Tibial nerve (tissue), 4 donors: ENCODE measurements at regions not wholly inside any gene's neighbourhood (a gene's known extent, or its start where the extent isn't known, plus 50 kb on each side); places are given as distances from the start of the nearest gene placed in this dataset.

Experiments used
- DNase-seq, 2 donors: peaks; one replicate each; pipeline ENCODE4 v3.0.0-alpha.2; 2019; ENCODE audit warnings: low spot score in 2 of 2
- H3K27ac ChIP-seq, 4 donors: fragments of 200-600 bp; sonication (generic) in 3 of 4; one replicate each; pipeline ENCODE4 v1.5.1; 2017 to 2019; ENCODE audit warnings: mild to moderate bottlenecking in 1 of 4
- H3K27me3 ChIP-seq, 2 donors: fragments of 200-600 bp; sonication (generic) in 1 of 2; one replicate each; pipeline versions ENCODE4 v1.5.1 to v1.6.0; 2017 to 2019
- H3K36me3 ChIP-seq, 3 donors: fragments of 200-600 bp; sonication (generic); one replicate each; pipeline ENCODE4 v1.5.1; 2018 to 2019
- H3K4me1 ChIP-seq, 4 donors: fragments of 200-600 bp; sonication (generic) in 3 of 4; one replicate each; pipeline ENCODE4 v1.5.1; 2017 to 2019
- H3K4me3 ChIP-seq, 4 donors: fragments of 200-600 bp; sonication (generic) in 3 of 4; one replicate each; pipeline ENCODE4 v1.5.1; 2017 to 2019; ENCODE audit warnings: mild to moderate bottlenecking in 1 of 4, moderate library complexity in 1 of 4
- H3K9me3 ChIP-seq, 4 donors: fragments of 200-600 bp; sonication (generic) in 3 of 4; one replicate each; pipeline ENCODE4 v1.5.1; 2017 to 2019
- CTCF ChIP-seq, 5 experiments: fragments of 200-600 bp in 3 of 5; fragments of 450-650 bp in 2 of 5; sonication (generic) in 3 of 5; IDR thresholded peaks; one replicate each; pipeline ENCODE4 v1.5.1; 2016 to 2019; ENCODE audit warnings: antibody characterized with exemption in 5 of 5, mild to moderate bottlenecking in 3 of 5, moderate library complexity in 2 of 5
- EP300 ChIP-seq, 2 donors: sonication (generic); formaldehyde crosslinking; IDR thresholded peaks; one replicate each; pipeline ENCODE4 v1.6.1; 2017; ENCODE audit warnings: antibody characterized with exemption in 2 of 2, mild to moderate bottlenecking in 1 of 2
- POLR2A ChIP-seq, 2 donors: fragments of 450-650 bp; IDR thresholded peaks; one replicate each; pipeline ENCODE4 v1.6.1; 2017; ENCODE audit warnings: antibody characterized with exemption in 2 of 2, mild to moderate bottlenecking in 2 of 2, moderate library complexity in 2 of 2
- WGBS, 2 donors: methylation state at CpG; one replicate each; pipeline ENCODE4 v1.1.5; 2018; 5-methylcytosine and 5-hydroxymethylcytosine counted together

- no peak for TF ChIP-seq CTCF (IDR thresholded peaks at IDR 0.05)
- no peak for TF ChIP-seq POLR2A (IDR thresholded peaks at IDR 0.05)
- TF ChIP-seq EP300 (IDR thresholded peaks at IDR 0.05): no peak
- Histone ChIP-seq H3K9me3 (peaks cover 0 to 6% (median 0%) of the 10 kb centered on the region in 4 donors), H3K4me1 (no peaks in the 10 kb centered on the region), H3K36me3 (no peaks in the 10 kb centered on the region), H3K27ac (no peak overlapping the region), H3K4me3 (no peak overlapping the region), H3K27me3 (no peaks in the 10 kb centered on the region)
- no peak for DNase-seq
- WGBS, 2 donors: 84 to 89% methylated on average over 3 of the region's 3 CpGs
Observed at GRCh38 chr1:229786974-229787610, 161.0 kb downstream of the URB2 start.

GRCh38 chr1:229788004-229788403, 162.0 kb downstream of the URB2 start:
- H3K27ac ChIP-seq: no peak overlapping the region
- peaks cover 0 to 6% (median 0%) of the 10 kb centered on the region in 4 donors for H3K9me3 ChIP-seq
- no peaks in the 10 kb centered on the region for H3K27me3 ChIP-seq
- 88 to 93% methylated on average over 6 of the region's 6 CpGs for WGBS, 2 donors
- no peaks in the 10 kb centered on the region for H3K4me1 ChIP-seq
- no peak overlapping the region for H3K4me3 ChIP-seq
- H3K36me3 ChIP-seq: no peaks in the 10 kb centered on the region
- no peak for DNase-seq
- no peak for TF ChIP-seq EP300 (IDR thresholded peaks at IDR 0.05)
- TF ChIP-seq CTCF (IDR thresholded peaks at IDR 0.05): no peak

DNA sequence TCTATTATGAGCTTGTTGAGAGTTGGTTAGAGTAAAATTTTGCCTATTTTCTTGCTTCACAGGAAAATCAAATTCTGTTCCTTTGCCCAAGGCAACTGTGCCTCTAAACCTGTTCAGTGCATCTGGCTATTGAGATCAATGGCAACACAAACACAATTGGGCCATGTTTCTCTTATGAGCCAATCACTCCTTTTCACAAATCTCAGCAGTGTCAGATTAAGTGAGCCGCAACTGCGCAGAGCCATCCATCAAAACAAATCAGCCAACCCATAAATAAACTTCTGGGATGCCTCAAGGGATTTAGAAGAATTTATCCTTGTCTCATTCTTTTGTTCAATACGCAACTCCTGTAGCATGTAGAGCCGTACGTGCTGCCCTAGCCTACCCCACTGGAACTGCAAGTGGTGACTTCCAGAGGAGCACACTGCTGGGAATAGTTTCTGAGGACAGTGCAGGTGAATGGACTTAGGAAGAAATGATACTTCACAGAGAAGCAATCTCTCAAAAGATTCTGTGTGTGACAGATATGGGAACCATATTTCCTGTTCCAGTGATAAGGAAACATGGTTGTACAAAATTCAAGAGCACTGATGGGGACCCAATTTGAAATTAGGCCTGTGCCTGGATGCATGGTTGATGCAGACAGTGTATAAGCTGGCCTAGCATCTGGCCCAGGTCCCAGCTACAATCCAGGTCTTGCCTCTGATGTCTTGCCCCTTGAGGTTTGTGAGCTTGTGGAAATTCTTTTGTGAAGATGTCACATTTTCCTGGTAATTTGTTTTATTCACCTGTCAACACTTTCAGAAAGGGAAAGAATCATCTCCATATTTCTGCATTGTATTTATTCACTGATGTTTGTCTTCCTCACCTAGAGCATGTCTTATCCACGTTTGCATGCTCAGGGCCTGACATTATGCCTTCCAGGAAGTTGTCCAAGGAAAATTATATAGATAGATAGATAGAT, 166.2 kb downstream of the URB2 start:
- TF ChIP-seq CTCF (IDR thresholded peaks at IDR 0.05) (no peak), EP300 (IDR thresholded peaks at IDR 0.05) (no peak), POLR2A (IDR thresholded peaks at IDR 0.05) (no peak)
- no peak overlapping the region for H3K4me3 ChIP-seq
- 71 to 82% methylated on average over 6 of the region's 6 CpGs for WGBS, 2 donors
- no peaks in the 10 kb centered on the region for H3K4me1 ChIP-seq
- H3K27ac ChIP-seq: no peak overlapping the region
- no peak for DNase-seq
- no peaks in the 10 kb centered on the region for H3K27me3 ChIP-seq
- peaks cover 0 to 6% (median 0%) of the 10 kb centered on the region in 4 donors for H3K9me3 ChIP-seq
- H3K36me3 ChIP-seq: no peaks in the 10 kb centered on the region

DNA sequence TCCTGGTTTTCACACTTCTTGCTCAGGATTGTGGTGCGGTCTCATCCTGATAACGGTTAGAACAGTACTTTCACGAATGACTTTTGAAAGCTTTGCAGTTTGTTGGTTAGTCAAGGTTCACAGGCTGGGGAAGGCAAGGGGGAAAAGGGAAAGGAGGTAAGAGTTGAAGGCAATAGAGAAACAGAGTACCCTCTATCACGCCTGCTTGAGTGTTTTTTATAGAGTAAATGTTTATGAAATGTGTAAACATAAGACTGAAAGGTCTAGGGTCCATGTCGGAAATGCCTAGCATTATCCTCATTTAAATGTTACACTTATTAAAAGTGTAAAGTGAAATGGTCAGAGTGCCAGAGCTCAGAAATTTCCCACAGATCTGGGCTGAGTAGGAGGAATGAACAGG, 167.4 kb downstream of the URB2 start:
- TF ChIP-seq CTCF (IDR thresholded peaks at IDR 0.05): no peak
- no peak for TF ChIP-seq EP300 (IDR thresholded peaks at IDR 0.05)
- no peak for TF ChIP-seq POLR2A (IDR thresholded peaks at IDR 0.05)

DNA sequence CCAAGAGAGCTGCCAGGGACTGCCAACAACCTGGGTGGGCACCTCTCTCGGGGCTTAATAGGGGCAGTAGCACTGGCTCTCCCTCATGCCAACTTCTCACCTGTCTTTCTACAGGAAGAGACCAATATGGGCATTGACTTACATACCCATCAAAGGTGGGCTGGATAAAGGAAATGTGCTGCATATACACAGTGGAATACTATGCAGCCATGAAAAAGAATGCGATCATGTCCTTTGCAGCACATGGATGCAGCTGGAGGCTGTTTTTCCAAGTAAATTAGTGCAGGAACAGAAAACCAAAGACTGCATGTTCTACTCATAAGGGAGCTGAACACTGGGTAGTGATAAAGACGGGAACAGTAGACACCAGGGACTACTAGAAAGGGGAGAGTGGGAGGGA, 172.5 kb downstream of the URB2 start:
- 95 to 98% methylated on average over 3 of the region's 3 CpGs for WGBS, 2 donors
- no peak for DNase-seq

More for the DNA sequence above, 167.4 kb downstream of the URB2 start:
- Histone ChIP-seq H3K27me3 (no peaks in the 10 kb centered on the region), H3K9me3 (peaks cover 0 to 6% (median 0%) of the 10 kb centered on the region in 4 donors), H3K4me3 (no peak overlapping the region), H3K27ac (no peak overlapping the region), H3K4me1 (no peaks in the 10 kb centered on the region), H3K36me3 (no peaks in the 10 kb centered on the region)
- WGBS, 2 donors: 75 to 78% methylated on average over 5 of the region's 5 CpGs
- DNase-seq: no peak

More for the DNA sequence above, 172.5 kb downstream of the URB2 start:
- H3K9me3 ChIP-seq: no peaks in the 10 kb centered on the region
- TF ChIP-seq EP300 (IDR thresholded peaks at IDR 0.05) (no peak), CTCF (IDR thresholded peaks at IDR 0.05) (no peak), POLR2A (IDR thresholded peaks at IDR 0.05) (no peak)
- H3K4me3 ChIP-seq: no peak overlapping the region
- no peaks in the 10 kb centered on the region for H3K4me1 ChIP-seq
- H3K27ac ChIP-seq: no peak overlapping the region
- no peaks in the 10 kb centered on the region for H3K27me3 ChIP-seq
- no peaks in the 10 kb centered on the region for H3K36me3 ChIP-seq
